GM18508 (cell line): ENCODE measurements at regions not wholly inside any gene's neighbourhood (a gene's known extent, or its start where the extent isn't known, plus 50 kb on each side); places are given as distances from the start of the nearest gene placed in this dataset.

Source experiments
- ATAC-seq: cut with Tn5 transposase; IDR thresholded peaks from one replicate; pipeline ENCODE4 v1.9.1; 2021; ENCODE audit warnings: moderate number of reproducible peaks; ENCODE audit not compliant: insufficient read depth, unreplicated experiment

DNA sequence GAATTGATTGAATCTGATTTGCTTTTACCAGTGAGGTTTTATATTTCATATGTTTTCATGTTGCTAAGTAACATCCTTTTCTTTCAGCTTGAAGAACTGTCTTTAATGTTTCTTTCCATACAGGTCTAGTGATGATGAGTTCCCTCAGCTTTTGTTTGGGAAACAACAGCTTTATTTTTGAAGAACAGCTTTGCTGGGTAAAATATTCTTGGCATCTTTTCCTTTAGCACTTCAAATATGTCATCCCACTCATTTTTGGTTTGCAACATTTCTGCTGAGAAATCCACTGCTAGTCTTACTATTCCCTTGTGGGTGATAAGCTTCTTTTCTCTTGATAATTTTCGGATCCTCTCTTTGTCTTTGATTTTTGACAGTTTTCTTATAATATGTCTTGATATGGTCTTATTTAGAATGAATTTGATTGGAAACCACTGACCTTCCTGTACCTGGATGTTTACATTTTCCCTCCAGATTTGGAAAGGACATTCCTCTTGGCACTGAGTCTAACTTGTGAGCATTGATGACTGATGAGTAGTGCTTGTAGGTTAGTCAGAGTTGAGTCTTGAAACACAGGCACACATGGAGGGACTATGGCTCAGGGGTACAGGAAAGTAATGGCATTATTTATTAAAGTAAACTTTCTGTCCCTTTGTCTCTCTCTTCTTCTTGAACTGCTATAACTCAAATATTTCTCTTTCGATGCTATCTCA is 220.3 kb downstream of the SPATA31D1 start:
- ATAC-seq = no peak

DNA sequence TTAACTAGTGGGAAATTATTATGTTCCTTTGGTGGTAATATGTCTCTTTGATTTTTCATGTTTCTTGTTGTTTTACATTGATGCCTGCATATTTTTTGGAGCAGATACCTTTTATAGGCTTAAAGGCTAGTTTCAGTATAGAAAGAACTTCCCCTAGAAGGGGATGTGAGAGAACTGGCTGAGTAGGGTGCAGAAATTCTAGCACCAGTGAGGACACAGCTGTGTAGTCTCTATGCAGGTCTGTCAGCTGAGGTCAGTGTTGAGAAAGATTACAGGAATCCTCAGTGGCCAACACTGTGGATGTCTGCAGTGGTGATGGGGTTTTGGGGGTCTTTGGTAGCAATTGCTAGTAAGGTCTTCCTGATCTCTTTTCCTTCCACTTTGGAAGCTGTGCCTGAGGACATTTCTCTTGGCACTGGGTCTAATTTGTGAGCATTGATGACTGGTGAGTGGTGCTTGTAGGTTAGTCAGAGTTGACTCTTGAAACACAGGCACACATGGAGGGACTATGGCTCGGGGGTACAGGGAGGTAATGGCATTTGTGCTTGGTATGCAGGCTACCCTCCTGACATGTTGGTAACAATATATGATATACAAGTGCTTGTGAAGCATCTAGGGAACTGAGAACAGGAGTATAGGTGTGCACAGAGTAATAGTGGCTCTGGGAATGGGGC is 221.4 kb downstream of the SPATA31D1 start:
- ATAC-seq = no peak

DNA sequence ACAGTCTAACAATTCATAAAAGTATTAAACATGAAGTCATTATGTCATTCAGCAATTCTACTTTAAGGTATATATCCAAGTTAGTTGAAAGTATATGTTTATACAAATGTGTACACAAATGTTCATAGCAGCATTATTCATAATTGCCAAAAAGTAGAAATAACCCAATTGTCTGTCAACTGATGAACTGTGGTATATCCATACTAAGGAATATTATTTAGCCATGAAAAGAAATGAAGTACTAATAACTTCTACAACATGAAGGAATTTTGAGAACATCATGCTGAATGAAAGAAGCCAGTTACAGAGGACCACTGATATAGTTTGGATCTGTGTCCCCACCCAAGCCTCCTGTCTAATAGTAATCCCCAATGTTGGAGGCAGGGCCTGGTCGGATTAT is 224.3 kb downstream of the SPATA31D1 start:
- no peak for ATAC-seq

DNA sequence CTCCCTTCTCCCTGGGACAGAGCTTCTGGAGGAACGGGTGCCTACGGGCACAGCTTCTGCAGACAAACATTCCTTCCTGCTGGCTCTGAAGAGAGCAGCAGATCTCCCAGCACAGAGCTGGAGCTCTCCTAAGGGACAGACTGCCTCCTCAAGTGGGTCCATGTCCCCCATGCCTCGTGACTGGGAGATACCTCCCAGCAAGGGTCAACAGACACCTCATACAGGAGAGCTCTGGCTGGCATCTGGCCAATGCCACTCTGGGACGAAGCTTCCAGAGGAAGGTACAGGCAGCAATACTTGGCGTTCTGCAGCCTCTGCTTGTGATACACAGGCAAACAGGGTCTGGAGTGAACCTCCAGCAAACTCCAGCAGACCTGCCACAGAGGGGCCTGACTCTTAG is 227.9 kb downstream of the SPATA31D1 start:
- ATAC-seq = no peak

DNA sequence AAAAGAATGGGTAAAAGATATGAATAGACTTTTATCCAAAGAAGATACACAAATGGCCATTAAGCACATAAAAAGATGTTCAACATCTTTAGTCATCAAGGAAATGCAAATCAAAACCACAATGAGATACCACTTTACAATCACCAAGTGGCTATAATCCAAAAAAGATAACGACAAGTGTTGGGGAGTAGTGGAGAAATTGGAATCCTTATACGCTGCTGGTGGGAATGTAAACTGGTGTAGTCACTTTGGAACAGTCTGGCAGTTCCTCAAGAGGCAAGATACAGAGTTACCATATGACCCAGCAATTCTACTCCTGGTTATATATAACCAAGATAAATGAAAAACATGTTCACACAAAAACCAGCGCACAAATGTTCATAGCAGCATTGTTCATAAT is 234.9 kb downstream of the SPATA31D1 start:
- ATAC-seq = no peak

DNA sequence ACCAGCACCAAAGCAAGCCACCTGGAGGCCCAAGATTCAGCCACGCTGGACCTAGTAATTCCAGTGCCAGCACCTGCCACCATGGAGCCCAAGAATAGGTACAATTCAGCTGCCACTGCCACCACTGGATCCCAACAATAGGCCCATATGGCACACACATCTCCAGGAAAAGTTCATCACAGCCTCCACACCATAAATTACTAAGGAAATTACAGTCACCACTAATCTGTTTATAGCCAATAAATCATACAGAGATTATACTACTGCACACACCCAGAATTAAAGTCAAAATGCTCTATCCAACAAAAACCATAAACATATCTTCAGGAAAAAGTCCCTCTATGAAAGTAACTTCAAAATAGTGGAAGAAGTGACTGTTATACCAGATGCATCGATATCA is 242.8 kb downstream of the SPATA31D1 start:
- no peak for ATAC-seq

DNA sequence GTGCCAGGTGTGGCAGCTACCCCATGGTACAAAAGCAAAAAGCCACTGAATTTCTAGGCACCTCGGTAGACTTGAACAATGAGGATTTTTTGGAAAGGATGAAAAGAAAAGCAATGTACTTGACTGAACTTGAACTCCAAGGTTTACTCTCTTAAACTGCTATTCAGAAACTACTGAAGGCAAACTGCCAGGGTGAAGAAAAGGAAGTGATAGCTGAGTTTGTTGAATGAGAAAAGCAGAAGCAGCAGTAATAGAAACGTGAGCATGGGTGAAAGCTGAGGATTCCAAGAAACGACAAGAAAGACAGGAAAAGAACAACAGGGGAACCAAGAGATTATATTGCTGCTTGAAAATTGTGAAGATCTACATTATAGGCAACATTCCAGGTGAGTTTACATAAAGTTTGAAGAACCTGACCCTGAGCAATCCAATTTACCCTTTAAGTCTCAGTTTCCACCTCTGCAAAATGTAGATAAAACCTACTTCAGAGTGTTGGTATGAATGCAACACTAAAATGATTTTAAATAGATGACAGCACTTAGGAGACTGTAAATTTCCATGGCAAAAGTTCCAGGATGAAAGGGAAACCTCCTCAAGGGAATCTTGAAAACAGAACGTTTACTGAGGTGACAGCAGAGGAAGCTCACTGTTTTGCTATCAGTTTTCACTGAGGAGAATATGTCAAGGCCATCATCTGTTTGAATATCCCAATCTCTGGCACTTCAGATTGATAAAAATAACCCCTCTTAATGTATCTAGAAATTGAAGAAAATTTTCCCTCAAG is 245.8 kb downstream of the SPATA31D1 start:
- no peak for ATAC-seq

DNA sequence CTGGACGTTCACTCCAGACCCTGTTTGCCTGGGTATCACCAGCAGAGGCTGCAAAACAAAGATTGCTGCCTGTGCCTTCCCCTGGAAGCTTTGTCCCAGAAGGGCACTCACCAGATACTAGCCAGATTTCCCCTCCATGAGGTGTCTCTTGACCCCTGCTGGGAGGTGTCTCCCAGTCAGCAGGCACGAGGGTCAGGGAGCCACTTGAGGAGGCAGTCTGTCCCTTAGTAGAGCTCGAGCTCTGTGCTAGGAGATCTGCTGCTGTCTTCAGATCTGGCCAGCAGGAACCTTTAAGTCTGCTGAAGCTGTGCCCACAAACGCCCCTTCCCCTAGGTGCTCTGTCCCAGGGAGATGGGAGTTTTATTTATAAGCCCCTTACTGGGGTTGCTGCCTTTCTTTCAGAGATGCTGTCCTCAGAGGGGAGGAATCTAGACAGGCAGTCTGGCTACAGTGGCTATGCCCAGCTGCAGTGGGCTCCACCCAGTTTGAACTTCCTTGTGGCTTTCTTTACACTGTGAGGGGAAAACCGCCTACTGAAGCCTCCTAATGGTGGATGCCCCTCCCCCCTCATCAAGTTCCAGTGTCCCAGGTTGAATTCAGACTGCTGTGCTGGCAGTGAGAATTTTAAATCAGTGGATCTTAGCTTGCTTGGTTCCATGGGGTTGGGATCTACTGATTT is 253.9 kb downstream of the SPATA31D1 start:
- no peak for ATAC-seq

DNA sequence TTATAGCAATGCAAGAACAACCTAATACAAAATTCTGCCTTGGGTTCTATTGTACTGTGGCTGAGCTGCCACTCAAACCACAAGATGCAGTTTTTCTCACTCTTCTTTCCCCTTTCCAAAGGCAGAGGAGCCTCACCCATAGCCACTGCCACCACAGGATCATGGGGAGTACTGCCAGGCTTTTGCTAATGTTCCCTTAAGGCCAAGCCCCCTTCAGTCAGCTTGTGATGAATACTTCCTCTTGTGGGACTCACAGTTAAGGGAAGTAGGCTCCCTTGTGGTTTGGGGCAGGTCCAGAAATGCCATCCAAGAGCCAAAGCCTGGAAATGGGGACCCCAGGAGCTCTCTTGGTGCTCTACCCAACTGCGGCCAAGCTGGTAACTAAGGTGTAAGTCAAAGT is 258.7 kb downstream of the SPATA31D1 start:
- no peak for ATAC-seq

DNA sequence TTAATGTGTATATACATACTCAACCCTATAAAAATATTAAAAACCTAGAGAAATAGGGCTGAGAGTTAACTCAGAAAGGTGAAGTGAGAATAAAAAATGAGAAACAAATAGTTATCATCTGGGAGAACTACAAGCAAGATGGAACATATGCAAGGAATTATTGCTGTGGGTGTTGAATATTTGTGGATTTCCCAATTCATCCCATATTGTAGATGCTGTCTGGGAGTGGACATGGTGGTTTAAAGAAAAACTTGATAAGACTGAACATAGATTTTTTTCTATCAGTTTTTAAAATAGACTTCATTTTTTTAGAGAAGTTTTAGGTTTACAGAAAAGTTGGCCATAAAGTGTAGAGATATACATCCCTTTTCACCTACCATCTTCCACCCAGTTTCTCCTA is 263.5 kb downstream of the SPATA31D1 start:
- no peak for ATAC-seq

DNA sequence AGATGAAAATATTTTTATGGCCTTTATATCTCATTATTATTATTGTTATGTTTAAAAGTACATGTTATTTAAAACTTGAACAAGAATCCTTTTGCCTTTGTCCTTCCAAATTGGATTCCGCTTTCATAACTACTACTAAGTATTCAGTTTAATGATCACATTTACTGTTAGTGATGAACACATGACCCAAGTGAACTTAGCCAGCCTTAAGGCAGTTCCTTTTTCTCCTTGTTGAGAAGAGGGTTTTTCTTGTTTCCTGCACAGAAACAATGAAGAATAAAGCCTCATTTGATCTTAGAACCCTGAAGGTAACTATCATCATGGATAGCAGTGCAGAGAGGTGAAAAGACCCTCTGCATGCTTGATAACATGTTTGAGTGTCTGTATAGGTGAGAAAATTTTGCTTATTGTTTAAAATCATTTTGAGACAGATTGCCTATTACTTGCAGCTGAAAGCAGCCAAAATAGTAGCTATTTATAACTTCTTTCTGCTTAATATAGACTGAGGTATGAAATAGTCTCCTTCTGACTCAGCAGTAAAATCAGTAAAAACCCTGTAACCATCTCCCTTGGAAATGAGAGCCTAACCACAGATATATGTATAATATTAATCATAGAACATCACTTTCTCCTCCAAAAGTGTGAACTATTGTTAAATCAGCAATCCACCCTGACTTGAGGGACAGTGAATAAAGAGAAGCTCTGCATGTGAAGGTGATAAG is 266.2 kb downstream of the SPATA31D1 start:
- no peak for ATAC-seq

DNA sequence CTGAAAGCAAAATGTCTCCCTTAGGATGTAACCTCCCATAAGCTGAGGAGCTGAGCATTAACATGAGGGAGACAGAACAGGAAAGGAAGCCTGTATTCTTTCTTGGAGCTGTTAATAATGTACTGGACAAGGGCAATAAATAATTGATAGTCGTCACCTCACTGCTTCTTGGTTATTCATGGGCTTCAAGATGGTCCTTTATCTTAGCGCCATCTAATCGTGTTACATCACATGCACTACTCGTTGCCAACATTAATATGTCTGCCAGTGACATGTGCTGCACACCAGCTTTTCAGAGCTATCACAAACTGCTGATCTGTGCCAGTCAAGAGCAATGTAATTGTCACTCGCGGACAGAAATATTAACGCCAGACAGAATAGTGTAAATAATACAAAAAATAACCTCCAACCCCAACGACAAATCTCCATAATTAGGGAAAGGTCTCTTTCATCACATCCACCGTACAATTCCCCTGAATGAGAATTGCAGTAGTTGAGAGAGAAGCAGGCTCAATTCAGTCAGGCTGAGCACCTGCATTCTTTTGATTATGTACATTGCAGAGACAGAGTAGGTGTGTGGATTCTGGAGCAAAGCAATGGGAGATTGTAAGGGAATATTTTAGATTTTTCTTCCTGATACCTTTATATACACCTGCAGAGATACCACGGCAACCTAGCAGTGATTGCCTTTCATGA is 267.1 kb downstream of the SPATA31D1 start:
- no peak for ATAC-seq

DNA sequence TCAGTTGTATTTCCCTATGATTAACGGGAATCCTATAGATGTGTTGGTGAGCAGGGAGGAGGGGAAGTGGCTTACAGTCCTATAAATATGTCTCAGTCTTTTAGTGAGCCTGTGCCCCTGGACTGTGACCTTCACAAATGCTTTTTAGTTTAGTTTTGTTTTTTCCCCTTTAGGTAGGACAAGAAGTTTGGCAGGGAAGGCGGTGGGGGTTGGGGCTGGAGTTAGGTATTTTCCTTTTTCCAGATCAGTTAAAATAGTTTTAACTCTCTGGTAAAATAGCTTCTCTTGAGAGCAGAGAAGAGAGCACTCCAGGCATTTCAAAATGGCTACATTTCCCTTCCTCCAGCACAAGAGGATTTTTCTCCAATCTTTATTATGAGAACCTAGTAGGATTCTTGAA is 272.1 kb downstream of the SPATA31D1 start:
- ATAC-seq = no peak

DNA sequence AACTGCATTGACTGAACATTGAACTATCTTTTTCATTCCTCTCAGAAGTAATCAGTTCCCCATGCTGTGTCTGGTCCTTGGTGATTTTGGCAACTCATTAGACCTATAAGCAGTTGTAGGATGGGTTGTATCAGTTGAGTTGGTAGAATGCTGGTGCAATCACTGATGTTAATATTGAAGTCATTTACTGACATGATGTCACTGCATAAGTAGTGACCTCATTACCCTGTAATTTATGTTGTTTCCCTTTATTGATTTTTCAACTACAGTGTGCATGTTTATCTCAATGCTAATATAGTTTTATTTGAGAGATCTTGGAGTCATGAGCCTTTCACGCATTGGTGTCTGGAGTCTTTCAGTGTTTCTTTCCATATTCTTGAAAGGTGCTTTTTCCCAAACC is 275.0 kb downstream of the SPATA31D1 start:
- no peak for ATAC-seq

DNA sequence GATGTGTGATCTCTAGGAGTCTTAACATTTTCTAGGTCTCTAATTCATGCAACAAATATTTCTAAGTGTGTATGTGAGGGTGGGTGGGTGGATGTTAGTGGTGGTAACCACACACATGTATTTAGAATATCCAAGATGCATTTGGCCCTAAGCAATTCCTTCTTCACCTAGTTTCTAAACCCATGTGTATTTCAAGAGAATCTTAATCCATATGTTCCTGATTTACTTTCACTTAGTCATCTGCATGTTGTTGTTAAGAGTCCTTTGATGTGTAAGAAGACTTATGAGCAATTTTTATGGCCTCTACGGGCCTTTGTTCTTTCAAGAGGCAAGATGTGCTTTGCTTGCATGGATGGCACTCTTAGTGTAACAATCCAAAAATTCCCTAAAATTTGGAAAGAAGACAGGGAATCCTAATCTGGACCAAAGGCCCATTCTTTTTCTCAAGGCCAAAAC is 282.6 kb downstream of the SPATA31D1 start:
- no peak for ATAC-seq

DNA sequence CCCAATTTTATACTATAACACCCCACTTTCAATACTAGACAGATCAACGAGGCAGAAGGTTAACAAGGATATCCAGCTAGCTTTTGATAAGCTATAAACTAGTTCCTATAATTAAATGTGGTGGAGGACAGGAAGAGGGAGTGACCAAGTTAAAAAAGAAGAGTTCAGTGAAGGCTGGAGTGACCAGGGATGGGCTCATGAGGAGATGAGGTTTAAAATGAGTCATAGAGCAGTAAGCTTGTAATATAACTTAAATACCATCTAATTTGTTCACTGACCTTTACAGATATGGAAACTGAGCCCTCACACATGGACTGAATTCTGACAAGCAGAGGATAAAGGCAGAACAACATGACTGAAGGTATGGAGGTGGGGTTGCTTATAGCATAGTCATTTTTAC is 284.5 kb downstream of the SPATA31D1 start:
- ATAC-seq = no peak

DNA sequence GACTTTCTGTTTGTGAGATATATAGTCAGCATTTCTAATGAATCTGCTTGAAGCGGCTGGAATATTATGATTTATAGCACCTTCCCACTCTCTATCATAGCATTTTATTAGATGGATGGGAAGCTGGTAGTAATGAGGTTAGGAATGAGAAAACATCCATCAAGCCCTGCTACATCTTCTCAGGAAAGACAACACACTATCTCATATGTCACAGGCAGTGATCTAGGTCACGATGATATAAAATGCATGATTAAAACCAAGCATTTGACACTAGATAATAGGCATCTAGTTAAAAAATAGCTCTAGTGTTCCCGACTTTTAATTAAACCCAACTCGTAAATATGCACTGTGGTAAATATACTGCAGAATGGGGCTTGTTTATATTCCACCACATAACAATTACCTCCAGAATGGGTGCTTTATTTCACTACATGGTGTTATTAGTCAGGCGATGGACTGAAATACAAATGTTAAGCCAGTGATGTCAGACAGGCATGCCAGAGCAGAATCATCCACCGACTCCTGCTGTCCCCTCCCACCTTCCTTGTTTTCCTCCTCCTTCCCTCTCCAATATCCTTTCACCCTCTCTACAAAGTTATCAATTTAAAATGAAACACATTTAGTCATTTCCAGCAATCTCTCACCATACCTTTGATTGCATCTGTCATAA is 286.8 kb downstream of the SPATA31D1 start:
- ATAC-seq = no peak

DNA sequence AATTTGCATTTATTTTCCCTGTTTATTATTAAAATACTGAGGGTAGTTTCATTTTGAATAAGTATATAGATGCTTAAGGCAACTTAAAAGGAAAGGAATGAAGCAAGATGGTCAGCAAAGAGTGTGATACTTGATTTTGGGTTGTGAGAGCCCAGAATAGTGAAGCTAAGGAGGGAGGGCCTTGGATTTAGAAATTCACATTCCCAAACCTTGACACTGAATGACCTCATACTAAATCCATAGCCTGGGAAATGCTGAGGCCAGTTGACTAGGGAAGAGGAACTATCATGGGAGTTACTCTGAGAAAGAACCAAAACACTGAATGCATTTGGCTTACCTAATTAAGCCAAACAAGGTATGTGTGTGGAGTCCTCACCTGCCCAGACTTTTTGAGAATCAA is 292.5 kb downstream of the SPATA31D1 start:
- no peak for ATAC-seq

DNA sequence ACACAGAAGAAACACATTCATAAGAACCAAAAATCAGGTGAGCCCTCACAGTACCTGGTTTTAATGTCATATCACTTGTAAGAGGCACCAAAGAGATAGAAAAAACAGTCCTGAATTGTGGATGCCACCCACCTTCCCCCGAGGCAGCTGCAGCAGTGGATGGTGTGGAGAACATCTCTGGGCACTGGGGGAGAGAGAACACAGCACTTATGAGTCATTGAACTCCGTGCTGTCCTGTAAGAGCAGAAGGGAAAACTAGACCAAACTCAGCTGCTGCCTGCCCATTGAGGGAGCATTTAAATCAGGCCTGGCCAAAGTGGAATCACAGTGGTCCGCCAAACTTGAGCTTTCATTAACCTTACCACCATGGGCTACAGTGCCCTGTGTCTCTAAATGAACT is 296.2 kb downstream of the SPATA31D1 start:
- no peak for ATAC-seq
